HG02973 (cell line): ENCODE measurements at regions not wholly inside any gene's neighbourhood (a gene's known extent, or its start where the extent isn't known, plus 50 kb on each side); places are given as distances from the start of the nearest gene placed in this dataset.

Experiments used
- ATAC-seq: cut with Tn5 transposase; IDR thresholded peaks from one replicate; pipeline ENCODE4 v1.9.1; 2021; ENCODE audit warnings: moderate library complexity; ENCODE audit not compliant: unreplicated experiment

DNA sequence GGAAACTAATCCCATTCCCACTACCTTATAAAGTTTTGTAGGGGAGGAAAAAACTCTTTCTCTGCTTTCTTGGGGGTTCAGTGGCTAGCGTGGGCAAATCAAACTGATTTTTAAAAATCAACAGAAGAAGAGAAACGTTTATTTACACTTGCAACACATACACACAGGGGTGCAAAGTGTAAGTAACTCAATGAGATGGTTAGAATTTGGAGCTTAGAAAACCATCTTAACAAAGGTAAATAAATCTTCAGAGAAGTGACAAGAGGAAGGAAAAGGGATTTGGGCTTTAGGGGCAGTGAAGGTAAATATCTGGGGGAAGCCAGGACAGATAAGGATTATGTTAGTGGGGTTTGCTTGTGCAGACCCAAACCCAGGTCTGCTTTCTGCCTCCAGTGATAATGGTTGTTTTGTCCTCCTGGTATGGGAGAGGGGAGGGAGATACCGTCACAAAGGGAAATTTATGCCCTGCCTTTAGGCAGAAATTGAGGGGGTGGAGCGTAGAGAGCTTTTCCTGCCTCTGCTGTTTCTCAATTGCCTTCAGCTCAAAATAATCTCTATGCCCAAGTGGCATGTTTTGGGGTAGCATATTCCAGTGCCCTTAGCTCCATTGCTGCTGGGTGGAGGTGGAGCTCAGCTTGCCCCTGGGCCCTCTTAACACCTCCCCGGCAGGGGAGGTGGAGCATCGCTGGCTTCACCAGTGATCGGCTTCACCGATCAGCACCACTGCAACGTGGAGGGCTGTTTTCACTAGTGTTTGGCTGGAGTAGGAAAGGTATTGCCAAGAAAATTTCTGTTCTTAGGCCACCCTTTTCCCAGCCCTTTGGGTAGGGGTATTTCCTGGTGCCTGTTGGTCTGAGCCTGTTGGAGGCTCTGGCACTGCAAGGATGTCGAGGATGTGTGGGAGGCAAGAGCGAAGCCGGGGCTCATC, 92.2 kb downstream of the TEX51 start:
- no peak for ATAC-seq

DNA sequence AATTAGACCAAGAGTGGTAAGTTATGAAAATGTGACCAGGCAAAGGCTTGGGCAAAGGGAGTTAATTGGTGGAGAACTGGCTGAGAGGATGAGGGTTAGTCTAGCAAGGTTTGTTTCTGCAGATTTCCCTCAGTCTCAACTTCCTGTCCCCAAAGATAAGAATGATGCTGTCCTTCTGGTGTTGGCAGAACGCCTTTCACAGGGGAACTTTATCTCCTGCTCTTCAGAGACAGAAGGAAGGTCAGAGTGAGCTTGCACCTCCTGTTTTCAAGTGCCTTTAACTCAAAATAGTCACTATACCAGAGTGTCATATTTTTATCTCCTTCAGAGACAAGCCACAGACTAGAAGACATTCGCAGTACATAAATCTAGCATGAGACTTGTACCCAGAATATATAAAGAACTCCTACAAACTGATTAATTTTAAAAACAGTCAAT, 95.7 kb downstream of the TEX51 start:
- no peak for ATAC-seq

DNA sequence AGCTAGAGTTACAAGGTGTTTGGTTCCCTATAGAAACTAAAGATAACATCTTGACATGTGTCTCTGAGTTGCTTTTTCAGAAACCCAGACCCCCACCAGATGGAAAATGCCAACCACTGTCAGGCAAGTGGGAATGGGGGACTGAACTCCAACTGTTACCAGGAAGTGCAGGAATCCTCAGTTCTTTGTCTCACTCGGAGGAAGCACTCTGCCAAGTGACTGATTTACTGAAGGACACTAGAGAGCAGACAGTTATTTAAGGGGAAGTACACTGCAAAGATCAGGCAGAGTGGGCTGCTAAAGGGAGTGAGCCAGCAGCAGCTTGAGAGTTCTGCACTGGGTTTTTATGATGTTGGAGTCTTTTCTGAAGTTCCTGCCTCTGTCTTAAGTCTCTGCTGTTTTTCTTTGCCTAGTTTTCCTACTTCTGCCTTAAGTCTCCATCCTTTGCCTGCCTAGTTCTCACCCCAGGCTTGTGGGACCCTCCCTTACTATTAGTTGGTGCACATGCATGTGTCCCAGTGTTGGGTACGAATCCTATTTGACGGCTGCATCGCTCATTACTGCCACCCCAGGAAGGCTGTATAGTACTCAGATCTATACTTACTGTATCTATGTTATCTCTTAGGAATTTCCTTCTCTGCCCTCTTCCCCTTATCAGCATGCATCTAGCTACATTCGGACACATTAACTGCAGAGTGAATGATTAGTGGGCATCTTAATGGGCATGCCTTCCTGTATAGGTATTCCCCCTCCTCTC, 97.1 kb downstream of the TEX51 start:
- no peak for ATAC-seq

DNA sequence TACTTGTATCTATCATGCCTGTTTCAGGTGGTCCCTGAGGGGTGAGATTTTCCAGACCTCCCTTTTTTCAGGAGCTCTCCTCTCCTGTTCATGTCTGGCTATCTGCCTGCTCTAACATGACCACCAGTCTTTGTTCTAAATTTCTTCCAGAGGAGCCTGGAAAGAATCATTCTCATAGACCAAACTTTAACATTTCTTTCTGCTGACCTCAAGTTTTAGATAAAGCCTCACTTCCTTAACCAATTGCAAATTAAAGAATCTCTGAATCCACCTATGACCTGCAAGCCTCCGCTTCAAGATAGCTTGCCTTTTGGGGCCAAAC, 97.6 kb downstream of the TEX51 start:
- no peak for ATAC-seq
